HEK293 (cell line): ENCODE measurements at regions not wholly inside any gene's neighbourhood (a gene's known extent, or its start where the extent isn't known, plus 50 kb on each side); places are given as distances from the start of the nearest gene placed in this dataset.

ENCODE experiments used
- CTCF ChIA-PET: fragments of 350-600 bp; formaldehyde crosslinking; extraction: SDS; loops from one replicate; lab custom pipeline; 2021; ENCODE audit warnings: antibody characterized with exemption; lab: Yijun Ruan, JAX
- POLR2A ChIA-PET: fragments of 300-600 bp; formaldehyde crosslinking; extraction: SDS; loops from one replicate; lab custom pipeline; 2020; ENCODE audit warnings: antibody characterized with exemption, inconsistent platforms; lab: Yijun Ruan, JAX
- H3K27ac ChIP-seq: fragments of 200-500 bp; sonication (Bioruptor generic); 2 replicates; pipeline ENCODE4 v1.5.1; 2014; ENCODE audit warnings: low read depth, low read length, control low read depth, inconsistent platforms; ENCODE audit errors: extremely low read depth
- H3K36me3 ChIP-seq, 2 experiments: fragments of 200-500 bp in 1 of 2; sonication (Bioruptor generic) in 1 of 2; 1 replicate in 1 of 2; 2 replicates in 1 of 2; pipeline ENCODE4 v1.5.1; 2014 to 2017; ENCODE audit warnings: inconsistent platforms in 2 of 2, low read length in 2 of 2; ENCODE audit not compliant: control insufficient read depth in 2 of 2, insufficient read depth in 1 of 2
- H3K4me1 ChIP-seq: fragments of 200-500 bp; sonication (Bioruptor generic); 2 replicates; pipeline ENCODE4 v1.5.1; 2014; ENCODE audit warnings: mild to moderate bottlenecking, low read length, inconsistent platforms; ENCODE audit not compliant: control insufficient read depth, insufficient read depth
- H3K4me3 ChIP-seq: 2 replicates; pipeline ENCODE4 v1.5.1; 2011; ENCODE audit warnings: low read depth, mild to moderate bottlenecking, control low read depth, low read length, moderate library complexity
- H3K9me3 ChIP-seq: fragments of 200-500 bp; sonication (Bioruptor generic); 2 replicates; pipeline ENCODE4 v1.5.1; 2014; ENCODE audit warnings: low read depth, low read length, inconsistent platforms; ENCODE audit not compliant: control insufficient read depth, insufficient read depth
- FEZF1 ChIP-seq: fragments of 450-650 bp; formaldehyde crosslinking; IDR thresholded peaks from 2 replicates; pipeline ENCODE4 v1.5.1; 2016; ENCODE audit warnings: missing biosample characterization, missing genetic modification characterization
- GLIS2 ChIP-seq: fragments of 450-650 bp; formaldehyde crosslinking; IDR thresholded peaks from 2 replicates; pipeline ENCODE4 v1.5.1; 2016; ENCODE audit warnings: missing biosample characterization, missing genetic modification characterization
- HOXA7 ChIP-seq: sonication (generic); formaldehyde crosslinking; IDR thresholded peaks from 2 replicates; pipeline ENCODE4 v1.8.1; 2022; ENCODE audit warnings: missing genetic modification reagents, borderline replicate concordance
- MEIS1 ChIP-seq: sonication (generic); formaldehyde crosslinking; IDR thresholded peaks from 2 replicates; pipeline ENCODE4 v1.8.1; 2022; ENCODE audit warnings: missing genetic modification reagents, mild to moderate bottlenecking, borderline replicate concordance
- MYNN ChIP-seq: fragments of 450-650 bp; formaldehyde crosslinking; IDR thresholded peaks from 2 replicates; pipeline ENCODE4 v1.5.1; 2016; ENCODE audit warnings: missing biosample characterization, missing genetic modification characterization, borderline replicate concordance
- SCRT2 ChIP-seq: fragments of 450-650 bp; formaldehyde crosslinking; IDR thresholded peaks from 2 replicates; pipeline ENCODE4 v1.5.1; 2016; ENCODE audit warnings: missing biosample characterization, missing genetic modification characterization
- WT1 ChIP-seq: fragments of 450-650 bp; formaldehyde crosslinking; IDR thresholded peaks from 2 replicates; pipeline ENCODE4 v1.5.1; 2016; ENCODE audit warnings: missing biosample characterization, missing genetic modification characterization
- ZBTB17 ChIP-seq: fragments of 450-650 bp; formaldehyde crosslinking; IDR thresholded peaks from 2 replicates; pipeline ENCODE4 v1.5.1; 2016; ENCODE audit warnings: missing biosample characterization, missing genetic modification characterization
- ZEB2 ChIP-seq: fragments of 450-650 bp; formaldehyde crosslinking; IDR thresholded peaks from 2 replicates; pipeline ENCODE4 v1.5.1; 2016; ENCODE audit warnings: missing biosample characterization, missing genetic modification characterization
- ZNF133 ChIP-seq: fragments of 450-650 bp; formaldehyde crosslinking; IDR thresholded peaks from 2 replicates; pipeline ENCODE4 v1.5.1; 2016; ENCODE audit warnings: missing biosample characterization, missing genetic modification characterization
- ZNF138 ChIP-seq: fragments of 450-650 bp; formaldehyde crosslinking; IDR thresholded peaks from 2 replicates; pipeline ENCODE4 v1.5.1; 2016; ENCODE audit warnings: missing biosample characterization, missing genetic modification characterization, borderline replicate concordance
- ZNF324 ChIP-seq: fragments of 450-650 bp; formaldehyde crosslinking; IDR thresholded peaks from 2 replicates; pipeline ENCODE4 v1.5.1; 2016; ENCODE audit warnings: missing biosample characterization, missing genetic modification characterization
- ZNF514 ChIP-seq: fragments of 450-650 bp; formaldehyde crosslinking; IDR thresholded peaks from 2 replicates; pipeline ENCODE4 v1.5.1; 2016; ENCODE audit warnings: missing biosample characterization, missing genetic modification characterization
- ZNF544 ChIP-seq: fragments of 450-650 bp; formaldehyde crosslinking; IDR thresholded peaks from 2 replicates; pipeline ENCODE4 v1.5.0; 2017; ENCODE audit warnings: missing biosample characterization, missing genetic modification characterization
- ZNF621 ChIP-seq: fragments of 450-650 bp; formaldehyde crosslinking; IDR thresholded peaks from 2 replicates; pipeline ENCODE4 v1.5.1; 2017; ENCODE audit warnings: missing biosample characterization, missing genetic modification characterization
- ZNF664 ChIP-seq: fragments of 450-650 bp; formaldehyde crosslinking; IDR thresholded peaks from 2 replicates; pipeline ENCODE4 v1.5.1; 2016; ENCODE audit warnings: missing biosample characterization, missing genetic modification characterization
- ZNF670 ChIP-seq: fragments of 450-650 bp; formaldehyde crosslinking; IDR thresholded peaks from 2 replicates; pipeline ENCODE4 v1.5.1; 2016; ENCODE audit warnings: missing biosample characterization, missing genetic modification characterization, low read depth
- ZNF677 ChIP-seq: fragments of 450-650 bp; IDR thresholded peaks from 2 replicates; pipeline ENCODE4 v1.5.0; 2018; ENCODE audit warnings: missing biosample characterization, mild to moderate bottlenecking, missing genetic modification characterization, moderate library complexity
- ZNF707 ChIP-seq: fragments of 450-650 bp; formaldehyde crosslinking; IDR thresholded peaks from 2 replicates; pipeline ENCODE4 v1.5.1; 2016; ENCODE audit warnings: missing biosample characterization, missing genetic modification characterization
- ZNF777 ChIP-seq: fragments of 450-650 bp; formaldehyde crosslinking; IDR thresholded peaks from 2 replicates; pipeline ENCODE4 v1.5.1; 2017; ENCODE audit warnings: missing biosample characterization, missing genetic modification characterization, borderline replicate concordance
- TF ChIP-seq, protein P1 (sequence below): fragments of 450-650 bp; formaldehyde crosslinking; IDR thresholded peaks from 2 replicates; pipeline ENCODE4 v1.5.1; 2016; ENCODE audit warnings: missing biosample characterization, missing genetic modification characterization, borderline replicate concordance
- TF ChIP-seq, protein P2 (sequence below): fragments of 450-650 bp; IDR thresholded peaks from 2 replicates; pipeline ENCODE4 v1.5.1; 2018; ENCODE audit warnings: missing biosample characterization, mild to moderate bottlenecking, missing genetic modification characterization
- TF ChIP-seq, protein P3 (sequence below): fragments of 450-650 bp; formaldehyde crosslinking; IDR thresholded peaks from 2 replicates; pipeline ENCODE4 v1.5.1; 2017; ENCODE audit warnings: missing biosample characterization, missing genetic modification characterization

DNA sequence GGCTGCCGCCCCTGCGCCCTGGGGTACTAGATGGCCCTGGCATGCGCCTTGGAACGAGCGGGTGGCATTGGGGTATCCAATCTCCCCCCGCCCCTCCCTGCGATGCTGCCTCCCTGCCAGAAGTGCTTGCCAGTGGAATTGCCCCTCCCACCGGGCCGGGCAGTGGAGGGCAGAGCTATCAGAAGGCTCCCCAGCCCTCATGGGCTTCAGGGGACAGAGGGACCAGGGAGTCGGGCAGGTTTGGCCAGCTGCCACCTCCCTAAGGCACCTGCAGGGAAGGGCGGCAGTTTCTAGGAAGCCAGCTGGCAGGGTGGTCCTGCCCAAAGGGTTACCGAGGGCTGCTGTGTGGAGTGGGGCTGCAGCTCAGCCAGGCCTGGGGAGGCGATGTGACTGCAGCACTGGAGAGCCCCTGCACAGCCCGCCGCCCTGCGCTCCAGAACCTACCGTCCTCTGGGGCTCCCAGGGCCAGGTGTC, 52.8 kb upstream of the EGFL7 start (continued):
- 0 out of 2 replicates have a peak, but pooled peaks have one; percentile 7 for TF ChIP-seq GLIS2
- TF ChIP-seq, protein P1, sequence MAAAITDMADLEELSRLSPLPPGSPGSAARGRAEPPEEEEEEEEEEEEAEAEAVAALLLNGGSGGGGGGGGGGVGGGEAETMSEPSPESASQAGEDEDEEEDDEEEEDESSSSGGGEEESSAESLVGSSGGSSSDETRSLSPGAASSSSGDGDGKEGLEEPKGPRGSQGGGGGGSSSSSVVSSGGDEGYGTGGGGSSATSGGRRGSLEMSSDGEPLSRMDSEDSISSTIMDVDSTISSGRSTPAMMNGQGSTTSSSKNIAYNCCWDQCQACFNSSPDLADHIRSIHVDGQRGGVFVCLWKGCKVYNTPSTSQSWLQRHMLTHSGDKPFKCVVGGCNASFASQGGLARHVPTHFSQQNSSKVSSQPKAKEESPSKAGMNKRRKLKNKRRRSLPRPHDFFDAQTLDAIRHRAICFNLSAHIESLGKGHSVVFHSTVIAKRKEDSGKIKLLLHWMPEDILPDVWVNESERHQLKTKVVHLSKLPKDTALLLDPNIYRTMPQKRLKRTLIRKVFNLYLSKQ (tag by site-specific recombination) = no peak
- no peak for TF ChIP-seq ZNF133 (tag by site-specific recombination)

DNA sequence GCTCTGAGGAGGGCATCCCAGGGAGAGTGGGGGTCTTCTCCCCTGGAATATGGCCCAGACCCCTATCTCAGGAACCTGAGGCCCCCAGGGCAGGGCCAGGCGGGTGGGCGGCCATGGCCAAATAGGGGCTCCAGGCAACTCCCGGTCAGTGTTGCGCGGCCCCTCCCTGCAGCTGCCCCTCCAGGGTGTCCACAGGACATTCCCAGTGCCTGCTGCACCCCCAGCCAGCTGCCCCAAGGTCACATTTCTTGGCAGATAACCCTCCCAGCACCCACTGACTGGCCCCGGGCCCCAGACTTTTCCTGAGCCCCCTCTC, 53.6 kb upstream of the EGFL7 start:
- Histone ChIP-seq H3K27ac (no peak overlapping the region), H3K9me3 (no peaks in the 10 kb centered on the region), H3K36me3 (no peaks in the 10 kb centered on the region), H3K4me1 (no peaks in the 10 kb centered on the region), H3K4me3 (no peak overlapping the region)
- CTCF ChIA-PET = interaction anchor here (0.5 kb wide), 1 partner anchor 126 kb away, joined by 3 read pairs; no protein-coding TSS in a partner anchor
- POLR2A ChIA-PET = no interaction called here
- no peak for TF ChIP-seq ZNF138 (tag by site-specific recombination)
- no peak for TF ChIP-seq ZBTB17 (tag by site-specific recombination)
- TF ChIP-seq ZNF670 = no peak
- no peak for TF ChIP-seq ZNF514
- TF ChIP-seq ZNF324 = no peak
- no peak for TF ChIP-seq SCRT2 (tag by site-specific recombination)
- TF ChIP-seq WT1 = no peak
- TF ChIP-seq, protein P2, sequence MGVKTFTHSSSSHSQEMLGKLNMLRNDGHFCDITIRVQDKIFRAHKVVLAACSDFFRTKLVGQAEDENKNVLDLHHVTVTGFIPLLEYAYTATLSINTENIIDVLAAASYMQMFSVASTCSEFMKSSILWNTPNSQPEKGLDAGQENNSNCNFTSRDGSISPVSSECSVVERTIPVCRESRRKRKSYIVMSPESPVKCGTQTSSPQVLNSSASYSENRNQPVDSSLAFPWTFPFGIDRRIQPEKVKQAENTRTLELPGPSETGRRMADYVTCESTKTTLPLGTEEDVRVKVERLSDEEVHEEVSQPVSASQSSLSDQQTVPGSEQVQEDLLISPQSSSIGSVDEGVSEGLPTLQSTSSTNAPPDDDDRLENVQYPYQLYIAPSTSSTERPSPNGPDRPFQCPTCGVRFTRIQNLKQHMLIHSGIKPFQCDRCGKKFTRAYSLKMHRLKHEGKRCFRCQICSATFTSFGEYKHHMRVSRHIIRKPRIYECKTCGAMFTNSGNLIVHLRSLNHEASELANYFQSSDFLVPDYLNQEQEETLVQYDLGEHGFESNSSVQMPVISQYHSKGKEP (tag by site-specific recombination) = no peak
- TF ChIP-seq ZNF777 (tag by site-specific recombination) = no peak
- TF ChIP-seq ZNF544 (tag by site-specific recombination) = no peak
- no peak for TF ChIP-seq ZNF664 (tag by site-specific recombination)
- no peak for TF ChIP-seq ZNF621 (tag by site-specific recombination)
- no peak for TF ChIP-seq MYNN (tag by site-specific recombination)
- no peak for TF ChIP-seq ZEB2
- no peak for TF ChIP-seq ZNF707
- no peak for TF ChIP-seq ZNF677
- no peak for TF ChIP-seq FEZF1 (tag by site-specific recombination)
- TF ChIP-seq, protein P3, sequence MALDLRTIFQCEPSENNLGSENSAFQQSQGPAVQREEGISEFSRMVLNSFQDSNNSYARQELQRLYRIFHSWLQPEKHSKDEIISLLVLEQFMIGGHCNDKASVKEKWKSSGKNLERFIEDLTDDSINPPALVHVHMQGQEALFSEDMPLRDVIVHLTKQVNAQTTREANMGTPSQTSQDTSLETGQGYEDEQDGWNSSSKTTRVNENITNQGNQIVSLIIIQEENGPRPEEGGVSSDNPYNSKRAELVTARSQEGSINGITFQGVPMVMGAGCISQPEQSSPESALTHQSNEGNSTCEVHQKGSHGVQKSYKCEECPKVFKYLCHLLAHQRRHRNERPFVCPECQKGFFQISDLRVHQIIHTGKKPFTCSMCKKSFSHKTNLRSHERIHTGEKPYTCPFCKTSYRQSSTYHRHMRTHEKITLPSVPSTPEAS (tag by site-specific recombination) = no peak
- no peak for TF ChIP-seq MEIS1 (CRISPR knock-in tag)
- no peak for TF ChIP-seq HOXA7 (CRISPR knock-in tag)
